HG02798 (cell line): ENCODE measurements at regions not wholly inside any gene's neighbourhood (a gene's known extent, or its start where the extent isn't known, plus 50 kb on each side); places are given as distances from the start of the nearest gene placed in this dataset.
"Not testable (repeated sequence)": the region's sequence is repeated elsewhere in the genome, so short reads cannot be mapped to it uniquely, and the experiment has no call there.

Experiments used
- ATAC-seq: cut with Tn5 transposase; IDR thresholded peaks from one replicate; pipeline ENCODE4 v1.9.1; 2021; ENCODE audit warnings: mild to moderate bottlenecking; ENCODE audit not compliant: unreplicated experiment, poor library complexity

GRCh38 chr17:77827039-77827438 is 131.5 kb upstream of the TNRC6C start:
- no peak for ATAC-seq

- ATAC-seq, result no peak
Observed at GRCh38 chr17:77827511-77827910, 131.0 kb upstream of the TNRC6C start.

GRCh38 chr17:77828749-77829539 is 129.6 kb upstream of the TNRC6C start:
- ATAC-seq, result no peak

- no peak for ATAC-seq
Observed at GRCh38 chr17:77829843-77830799, 128.4 kb upstream of the TNRC6C start.

GRCh38 chr17:77830816-77831473 is 127.6 kb upstream of the TNRC6C start:
- ATAC-seq, result no peak

- ATAC-seq, result no peak
Observed at GRCh38 chr17:77831474-77832179, 126.9 kb upstream of the TNRC6C start.

GRCh38 chr17:77832180-77832560 is 126.3 kb upstream of the TNRC6C start:
- no peak for ATAC-seq

GRCh38 chr17:77833769-77834168 is 124.7 kb upstream of the TNRC6C start:
- ATAC-seq, result no peak

- no peak for ATAC-seq
Observed at GRCh38 chr17:77834170-77835115, 124.1 kb upstream of the TNRC6C start.

- no peak for ATAC-seq
Observed at GRCh38 chr17:77836557-77837041, 121.9 kb upstream of the TNRC6C start.

- not testable (repeated sequence) for ATAC-seq
Observed at GRCh38 chr17:77837072-77837471, 121.4 kb upstream of the TNRC6C start.

- no peak for ATAC-seq
Observed at GRCh38 chr17:77837917-77838316, 120.6 kb upstream of the TNRC6C start.

GRCh38 chr17:77838748-77839697 is 119.5 kb upstream of the TNRC6C start:
- ATAC-seq, result no peak

GRCh38 chr17:77839698-77840512 is 118.6 kb upstream of the TNRC6C start:
- ATAC-seq, result no peak

- ATAC-seq, result no peak
Observed at GRCh38 chr17:77840513-77841165, 117.9 kb upstream of the TNRC6C start.

GRCh38 chr17:77841742-77842527 is 116.6 kb upstream of the TNRC6C start:
- no peak for ATAC-seq
